SK-N-SH (cell line): ENCODE measurements at regions not wholly inside any gene's neighbourhood (a gene's known extent, or its start where the extent isn't known, plus 50 kb on each side); places are given as distances from the start of the nearest gene placed in this dataset.

Source experiments
- CTCF ChIA-PET: fragments of 300-600, 350-600 bp; formaldehyde crosslinking; extraction: SDS; loops from one replicate; lab custom pipeline; 2021; lab: Yijun Ruan, JAX
- POLR2A ChIA-PET: fragments of 350-600 bp; sonication (Branson Sonifier 250); formaldehyde crosslinking; extraction: SDS; loops from one replicate; lab custom pipeline; 2020; ENCODE audit warnings: antibody characterized with exemption, inconsistent platforms; lab: Yijun Ruan, JAX
- DNase-seq: peaks from one replicate; pipeline ENCODE4 v3.0.0; 2012
- H2AFZ ChIP-seq: fragments of 200-600 bp; sonication (generic); 2 replicates; pipeline ENCODE4 v1.8.1; 2016; ENCODE audit warnings: antibody characterized with exemption, mild to moderate bottlenecking, low read depth
- H3F3A ChIP-seq: fragments of 200-600 bp; sonication (generic); replicated peaks from 2 replicates; pipeline ENCODE3; 2016; ENCODE audit warnings: antibody characterized with exemption, mild to moderate bottlenecking; ENCODE audit not compliant: insufficient read depth
- H3K27ac ChIP-seq, 2 experiments: fragments of 200-500 bp in 1 of 2; fragments of 200-600 bp in 1 of 2; sonication (Bioruptor generic) in 1 of 2; sonication (generic), shearing (Covaris generic) in 1 of 2; 2 replicates each; pipeline versions ENCODE4 v1.5.1 to v1.6.1; 2014 to 2016; ENCODE audit warnings: low read depth in 2 of 2, inconsistent platforms in 1 of 2, low read length in 1 of 2, mild to moderate bottlenecking in 1 of 2, mixed read lengths in 1 of 2
- H3K27me3 ChIP-seq: fragments of 200-600 bp; sonication (generic), shearing (Covaris generic); 2 replicates; pipeline ENCODE4 v1.6.1; 2016; ENCODE audit warnings: mixed run types; ENCODE audit not compliant: insufficient read depth
- H3K36me3 ChIP-seq, 2 experiments: fragments of 200-500 bp in 1 of 2; fragments of 200-600 bp in 1 of 2; sonication (Bioruptor generic) in 1 of 2; sonication (generic) in 1 of 2; replicated peaks in 1 of 2; 2 replicates each; pipeline versions ENCODE3 to v1.5.1; 2014 to 2016; ENCODE audit warnings: low read length in 1 of 2, mild to moderate bottlenecking in 1 of 2; ENCODE audit not compliant: insufficient read depth in 2 of 2, control insufficient read depth in 1 of 2
- H3K4me1 ChIP-seq, 2 experiments: fragments of 200-500 bp in 1 of 2; fragments of 200-600 bp in 1 of 2; sonication (Bioruptor generic) in 1 of 2; sonication (generic), shearing (Covaris generic) in 1 of 2; 2 replicates each; pipeline versions ENCODE4 v1.5.1 to v1.6.1; 2014 to 2016; ENCODE audit warnings: low read depth in 1 of 2, low read length in 1 of 2, mixed run types in 1 of 2; ENCODE audit not compliant: insufficient read depth in 2 of 2, control insufficient read depth in 1 of 2
- H3K4me2 ChIP-seq: fragments of 200-600 bp; sonication (generic), shearing (Covaris generic); 2 replicates; pipeline ENCODE4 v1.6.1; 2017; ENCODE audit warnings: mixed run types
- H3K4me3 ChIP-seq, 2 experiments: fragments of 200-500 bp in 1 of 2; fragments of 200-600 bp in 1 of 2; sonication (Bioruptor generic) in 1 of 2; sonication (generic), shearing (Covaris generic) in 1 of 2; 2 replicates each; pipeline versions ENCODE4 v1.5.1 to v1.8.1; 2014 to 2016; ENCODE audit warnings: low read depth in 2 of 2, inconsistent platforms in 1 of 2, low read length in 1 of 2, mild to moderate bottlenecking in 1 of 2, mixed read lengths in 1 of 2, moderate library complexity in 1 of 2
- H3K79me2 ChIP-seq: fragments of 200-600 bp; sonication (generic); 2 replicates; pipeline ENCODE4 v1.8.1; 2017; ENCODE audit warnings: mild to moderate bottlenecking; ENCODE audit not compliant: insufficient read depth
- H3K9ac ChIP-seq: fragments of 200-600 bp; sonication (generic); 2 replicates; pipeline ENCODE4 v1.6.1; 2017; ENCODE audit warnings: mixed run types
- H3K9me2 ChIP-seq: fragments of 200-600 bp; sonication (generic); 2 replicates; pipeline ENCODE4 v1.6.1; 2017; ENCODE audit warnings: mixed run types
- H3K9me3 ChIP-seq: fragments of 200-600 bp; sonication (generic); 2 replicates; pipeline ENCODE4 v1.6.1; 2017; ENCODE audit warnings: mixed run types, mild to moderate bottlenecking, moderate library complexity
- H4K20me1 ChIP-seq: fragments of 200-600 bp; sonication (generic); 2 replicates; pipeline ENCODE4 v1.6.1; 2017; ENCODE audit warnings: mild to moderate bottlenecking, mixed run types; ENCODE audit not compliant: insufficient read depth
- CHD2 ChIP-seq: fragments of 150-350 bp; IDR thresholded peaks from 2 replicates; pipeline ENCODE4 v1.6.1; 2018; ENCODE audit warnings: low read length; ENCODE audit not compliant: partially characterized antibody
- CTCF ChIP-seq: fragments of 200-600 bp; sonication (generic); IDR thresholded peaks from 2 replicates; pipeline ENCODE4 v1.6.1; 2017; ENCODE audit warnings: antibody characterized with exemption, mild to moderate bottlenecking, moderate library complexity
- EZH2phosphoT487 ChIP-seq: fragments of 200-600 bp; sonication (generic); IDR thresholded peaks from 2 replicates; pipeline ENCODE4 v1.6.1; 2017; ENCODE audit warnings: low read depth, mixed run types, mild to moderate bottlenecking, antibody characterized with exemption, moderate library complexity, borderline replicate concordance
- FOXJ3 ChIP-seq: sonication (generic); formaldehyde crosslinking; IDR thresholded peaks from 2 replicates; pipeline ENCODE4 v1.5.1; 2020; ENCODE audit warnings: mild to moderate bottlenecking, missing genetic modification reagents
- FOXM1 ChIP-seq: IDR thresholded peaks from 2 replicates; pipeline ENCODE4 v1.4.0; 2012; ENCODE audit warnings: low read depth, mild to moderate bottlenecking
- GABPA ChIP-seq: IDR thresholded peaks from 2 replicates; pipeline ENCODE4 v1.4.0; 2012; ENCODE audit warnings: low read depth, mild to moderate bottlenecking
- GATA2 ChIP-seq: sonication (generic); formaldehyde crosslinking; IDR thresholded peaks from 2 replicates; pipeline ENCODE4 v1.5.0; 2020; ENCODE audit warnings: mild to moderate bottlenecking, missing genetic modification reagents
- IRF3 ChIP-seq: fragments of 150-350 bp; IDR thresholded peaks from 2 replicates; pipeline ENCODE4 v1.6.1; 2016; ENCODE audit warnings: mild to moderate bottlenecking, low read depth, low read length
- NFIC ChIP-seq: IDR thresholded peaks from 2 replicates; pipeline ENCODE4 v1.4.0; 2012; ENCODE audit warnings: borderline replicate concordance
- POLR2AphosphoS5 ChIP-seq: IDR thresholded peaks from 2 replicates; pipeline ENCODE4 v1.6.1; 2012; ENCODE audit warnings: low read depth, low read length
- RAD21 ChIP-seq: IDR thresholded peaks from 2 replicates; pipeline ENCODE4 v1.6.1; 2012; ENCODE audit warnings: mild to moderate bottlenecking, low read length
- RCOR1 ChIP-seq: fragments of 150-350 bp; IDR thresholded peaks from 2 replicates; pipeline ENCODE4 v1.6.1; 2017; ENCODE audit warnings: antibody characterized with exemption, low read length
- REST ChIP-seq: IDR thresholded peaks from 2 replicates; pipeline ENCODE4 v1.6.1; 2012; ENCODE audit warnings: mild to moderate bottlenecking, low read depth, low read length, moderate library complexity
- SMC3 ChIP-seq: IDR thresholded peaks from 2 replicates; pipeline ENCODE4 v1.6.1; 2012; ENCODE audit warnings: low read depth, low read length, improper control_type of control experiment
- USF2 ChIP-seq: fragments of 150-350 bp; IDR thresholded peaks from 2 replicates; pipeline ENCODE4 v1.6.1; 2017; ENCODE audit warnings: antibody characterized with exemption, low read length, low read depth, borderline replicate concordance
- WGBS: methylation state at CpG from one replicate; pipeline ENCODE4 v1.1.6; 2017; ENCODE audit warnings: low lambda C conversion rate; 5-methylcytosine and 5-hydroxymethylcytosine counted together

- Histone ChIP-seq H3K4me3 (no peak overlapping the region), H3K27ac (no peak overlapping the region), H3K9me3 (0 out of 2 replicates have a peak, but pooled peaks cover 5% of the 10 kb centered on the region), H3K9me2 (no peaks in the 10 kb centered on the region), H4K20me1 (no peaks in the 10 kb centered on the region), H2AFZ (no peak overlapping the region), H3K27me3 (no peaks in the 10 kb centered on the region), H3K4me2 (no peak overlapping the region), H3K9ac (no peak overlapping the region), H3F3A (no peaks in the 10 kb centered on the region), H3K36me3 (no peaks in the 10 kb centered on the region), H3K4me1 (no peaks in the 10 kb centered on the region), H3K79me2 (no peaks in the 10 kb centered on the region)
- CTCF ChIA-PET: no interaction called here
- 0% methylated on average over 1 of the region's 1 CpG for WGBS
- TF ChIP-seq EZH2phosphoT487: no peak
- TF ChIP-seq IRF3: no peak
- no peak for TF ChIP-seq GABPA
- TF ChIP-seq CHD2: no peak
- TF ChIP-seq REST: no peak
- no peak for TF ChIP-seq GATA2
- TF ChIP-seq FOXM1: no peak
- no peak for TF ChIP-seq RCOR1
- no peak for TF ChIP-seq CTCF
- no peak for TF ChIP-seq NFIC
- no peak for TF ChIP-seq FOXJ3 (CRISPR knock-in tag)
- no peak for TF ChIP-seq POLR2AphosphoS5
- no peak for TF ChIP-seq USF2
- TF ChIP-seq SMC3: no peak
- no peak for TF ChIP-seq RAD21
- POLR2A ChIA-PET: no interaction called here
- DNase-seq: no peak
Measured at GRCh38 chr16:80097098-80097497, 443.7 kb upstream of the DYNLRB2 start.
